Activated CD8-positive, alpha-beta memory T cell treated with anti-CD3 and anti-CD28 coated beads for 48 hours (primary cell): ENCODE measurements at regions not wholly inside any gene's neighbourhood (a gene's known extent, or its start where the extent isn't known, plus 50 kb on each side); places are given as distances from the start of the nearest gene placed in this dataset.

ENCODE experiments used
- DNase-seq, 3 experiments: peaks; one replicate each; pipeline ENCODE4 v3.0.0-alpha.2; 2020; ENCODE audit warnings: low read depth in 2 of 3, low spot score in 2 of 3

- no peak for DNase-seq
These were observed 50.7 kb upstream of the SPATA12 start for GRCh38 chr3:57009802-57010201.

DNA sequence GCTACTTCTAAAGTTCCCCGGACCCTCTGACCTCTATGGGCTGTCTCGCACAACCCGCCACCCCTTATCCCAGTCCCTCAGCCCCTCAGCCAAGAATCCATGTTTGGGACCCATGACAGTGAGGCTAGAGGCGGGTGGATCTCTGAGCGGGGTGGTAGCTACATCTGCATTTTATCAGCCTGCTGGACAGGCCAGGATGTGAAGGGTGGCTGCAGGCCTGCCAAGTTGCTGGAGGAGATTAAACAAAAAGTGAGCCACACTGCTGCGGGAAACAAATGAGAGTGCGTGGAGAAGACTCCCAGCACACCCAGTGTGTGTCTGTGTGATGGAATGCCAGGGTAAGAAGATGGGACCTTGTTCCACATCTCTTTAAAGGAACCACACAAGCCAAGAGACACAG, 51.1 kb upstream of the SPATA12 start:
- DNase-seq = no peak

DNA sequence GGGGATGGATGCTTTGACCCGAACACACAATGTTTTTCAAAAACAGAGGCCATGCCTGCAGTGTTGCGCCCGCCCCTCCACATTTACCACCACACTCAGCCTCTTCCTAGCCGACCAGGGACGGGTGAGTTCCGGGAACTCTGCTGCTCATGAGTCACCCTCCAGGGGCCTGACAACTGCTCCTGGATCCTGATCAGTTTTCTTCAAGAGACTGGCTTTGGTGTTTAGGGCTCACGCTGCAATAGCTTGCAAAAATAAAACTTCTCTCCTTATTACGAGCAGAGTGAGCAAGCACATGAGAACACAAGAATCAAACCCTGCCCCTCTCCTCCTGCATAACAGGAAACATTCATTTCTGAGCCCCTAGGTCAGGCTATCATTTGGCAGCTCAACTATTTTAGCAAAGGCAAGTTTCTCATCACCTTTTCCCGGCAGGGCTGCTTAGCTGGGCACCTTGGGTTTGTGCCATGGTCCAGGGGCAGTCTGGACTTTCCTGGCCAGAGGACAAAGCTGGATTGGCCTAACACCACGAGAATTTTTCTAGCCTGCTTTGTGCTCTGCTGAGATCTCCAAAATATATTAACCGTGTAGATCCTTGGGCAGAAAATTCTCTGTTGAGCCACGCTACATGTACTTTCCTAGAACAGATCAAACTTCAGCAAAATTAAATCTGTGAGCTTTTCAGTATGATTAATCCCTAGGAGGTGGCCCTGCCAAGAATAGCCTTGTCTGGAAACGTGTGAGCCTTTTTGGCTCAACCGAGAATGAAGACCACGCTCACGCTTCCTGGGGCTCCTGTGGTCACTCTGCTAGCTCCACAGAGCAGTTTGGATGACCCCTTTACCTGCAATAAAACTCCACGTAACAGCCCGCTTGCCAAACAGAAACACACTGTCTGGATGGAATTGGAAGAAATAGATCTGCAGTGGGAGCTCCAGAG, 52.7 kb upstream of the SPATA12 start:
- DNase-seq = no peak

- DNase-seq = no peak
These were observed 53.5 kb upstream of the SPATA12 start for GRCh38 chr3:57006949-57007419.

DNA sequence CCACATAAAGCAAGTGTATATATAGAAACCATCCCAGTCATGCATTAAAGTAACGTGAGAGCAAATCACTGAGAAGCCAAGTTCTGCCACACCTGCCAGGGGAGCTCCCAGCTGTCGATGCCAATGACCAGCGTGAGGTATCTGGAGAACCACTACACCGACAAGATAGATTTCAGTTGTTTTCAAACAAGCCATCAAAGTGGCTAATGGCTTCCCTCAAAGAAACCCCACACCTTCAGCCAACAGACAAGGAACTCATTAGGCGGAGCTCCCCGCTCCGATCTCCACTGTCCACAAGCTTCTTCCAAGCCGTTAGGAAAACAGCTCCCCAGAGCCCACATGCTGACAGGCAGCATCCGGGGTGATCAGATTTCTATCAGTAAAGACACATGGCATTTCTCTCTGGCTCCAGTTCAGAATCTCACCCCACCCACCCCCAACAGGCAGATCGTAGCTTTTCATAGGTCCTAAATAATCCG, 54.2 kb upstream of the SPATA12 start:
- no peak for DNase-seq

GRCh38 chr3:57004229-57004628, 56.2 kb upstream of the SPATA12 start:
- DNase-seq = no peak

GRCh38 chr3:57003676-57004075, 56.8 kb upstream of the SPATA12 start:
- DNase-seq = no peak

DNA sequence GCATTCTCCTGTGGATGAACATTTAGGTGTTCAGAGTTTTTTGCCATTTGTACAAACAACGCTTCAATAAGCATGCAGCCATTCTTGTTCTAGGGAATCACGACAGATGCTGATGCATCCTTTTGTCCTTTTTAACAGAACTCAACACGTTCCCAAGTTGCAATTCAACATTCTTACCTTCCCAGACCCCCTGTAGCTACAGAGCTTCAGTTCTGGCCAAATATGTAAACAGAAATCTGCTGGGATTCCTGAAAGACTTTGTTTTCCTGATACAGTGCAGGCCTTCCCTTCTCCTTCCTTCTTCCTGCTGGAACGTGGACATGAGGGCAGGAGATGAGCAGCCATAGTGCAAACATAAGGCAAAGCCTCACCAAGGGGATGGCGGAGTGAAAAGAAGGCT, 59.1 kb upstream of the SPATA12 start:
- DNase-seq = no peak

DNA sequence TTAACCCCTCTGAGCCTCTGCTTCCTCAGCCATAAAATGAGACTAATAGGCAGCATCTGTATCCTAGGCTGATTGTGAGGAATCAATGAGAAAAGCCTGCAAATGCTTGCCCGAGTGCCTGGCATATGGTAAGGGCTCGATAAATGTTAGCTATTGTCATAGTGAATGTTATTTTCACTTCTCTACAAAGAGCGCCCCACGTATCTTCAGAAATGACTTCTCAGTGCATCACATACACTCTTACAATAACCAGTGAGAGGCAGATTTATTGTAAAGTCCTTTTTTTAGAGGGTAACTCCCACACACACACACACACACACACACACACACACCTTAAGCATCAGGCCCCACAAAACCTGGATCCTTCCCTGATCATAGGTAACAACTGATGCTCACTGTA, 60.5 kb upstream of the SPATA12 start:
- DNase-seq = no peak

- no peak for DNase-seq
These were observed 60.9 kb upstream of the SPATA12 start for GRCh38 chr3:56999547-56999946.

- DNase-seq = no peak
These were observed 62.4 kb upstream of the SPATA12 start for GRCh38 chr3:56998076-56998529.

GRCh38 chr3:56997675-56998074, 62.8 kb upstream of the SPATA12 start:
- DNase-seq = no peak

DNA sequence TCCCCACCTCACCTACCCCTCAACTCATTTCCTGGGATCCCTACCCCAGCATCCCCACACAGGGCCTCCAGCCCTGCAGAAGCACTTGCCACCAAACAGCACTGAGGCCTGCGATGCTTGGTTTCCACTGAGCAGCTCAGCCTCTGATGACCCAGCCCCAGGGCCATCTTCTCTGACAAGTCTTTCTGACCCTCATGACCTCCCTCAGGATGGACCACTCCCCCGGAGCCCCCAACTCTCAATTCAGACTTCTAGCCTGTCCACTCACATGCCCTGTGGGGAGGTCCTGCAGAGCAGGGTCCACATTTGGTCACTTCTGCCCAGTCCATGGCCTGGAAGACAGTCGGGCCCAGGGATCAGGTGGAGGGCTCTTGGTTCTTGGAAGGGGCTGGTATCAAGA, 63.4 kb upstream of the SPATA12 start:
- DNase-seq = no peak

GRCh38 chr3:56994391-56994790, 66.1 kb upstream of the SPATA12 start:
- DNase-seq = no peak

- DNase-seq = no peak
These were observed 69.8 kb upstream of the SPATA12 start for GRCh38 chr3:56990641-56991015.

DNA sequence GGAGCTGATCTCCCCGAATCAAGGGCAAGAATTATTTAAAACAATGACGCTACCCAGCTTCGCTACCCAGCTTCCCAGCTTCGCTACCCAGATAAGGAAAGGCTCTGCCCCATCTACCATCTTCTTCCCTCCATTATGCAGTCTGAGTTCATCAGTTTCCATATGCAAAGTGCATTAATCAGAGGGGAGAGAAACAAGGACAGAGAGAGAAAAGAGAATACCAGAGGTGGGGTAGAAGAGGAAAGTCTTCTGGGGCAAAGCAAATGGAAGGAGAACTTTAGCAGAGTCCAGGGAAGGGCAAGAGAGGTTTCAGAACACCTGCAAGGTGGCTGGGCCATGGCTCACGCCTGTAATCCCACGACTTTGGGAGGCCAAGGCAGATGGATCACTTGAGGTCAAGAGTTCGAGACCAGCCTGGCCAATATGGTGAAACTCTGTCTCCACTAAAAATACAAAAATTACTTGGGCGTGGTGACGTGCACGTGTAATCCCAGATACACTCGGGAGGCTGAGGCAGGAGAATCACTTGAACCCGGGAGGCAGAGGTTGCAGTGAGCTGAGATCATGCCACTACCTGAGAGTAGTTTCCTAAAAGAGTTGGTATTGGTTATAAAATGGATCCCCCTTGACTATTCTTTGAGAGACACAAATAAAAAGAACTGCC, 70.4 kb upstream of the SPATA12 start:
- DNase-seq = no peak

- no peak for DNase-seq
These were observed 71.1 kb upstream of the SPATA12 start for GRCh38 chr3:56989169-56989976.

DNA sequence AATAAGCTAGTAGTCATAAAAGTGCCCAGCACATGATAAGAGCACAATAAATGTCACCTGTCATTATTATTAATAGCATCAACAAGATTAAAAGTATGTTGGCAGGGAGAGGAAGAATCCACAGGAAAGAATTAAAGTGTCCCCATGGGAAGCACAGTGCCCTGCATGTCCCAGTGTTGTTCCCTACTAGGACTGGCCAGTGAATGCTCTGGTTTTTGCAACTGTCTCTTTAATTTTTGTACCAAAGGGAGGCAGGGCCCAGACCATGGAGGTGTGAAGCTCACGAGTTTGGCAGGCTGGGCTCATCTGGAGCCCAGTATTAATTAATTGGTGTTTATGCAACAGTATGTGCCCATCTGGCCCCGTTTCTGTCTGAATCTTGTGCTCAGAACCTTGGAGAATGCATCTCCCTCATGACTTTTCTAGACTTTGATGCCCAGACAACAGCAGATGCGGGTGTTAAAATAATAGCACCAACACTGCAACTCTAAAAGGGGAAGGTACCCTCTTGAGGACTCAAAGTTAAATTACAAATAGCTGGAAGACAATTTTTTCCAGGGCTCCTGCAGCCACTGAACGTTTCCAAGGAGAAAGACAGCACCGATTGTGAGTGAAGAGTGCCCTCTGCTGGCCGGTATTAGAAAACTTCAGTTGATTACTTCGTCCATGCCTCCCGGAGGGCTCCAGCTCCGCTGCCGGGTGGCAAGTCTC, 71.9 kb upstream of the SPATA12 start:
- peak; percentile 22 to 45 (median 42) for DNase-seq

DNA sequence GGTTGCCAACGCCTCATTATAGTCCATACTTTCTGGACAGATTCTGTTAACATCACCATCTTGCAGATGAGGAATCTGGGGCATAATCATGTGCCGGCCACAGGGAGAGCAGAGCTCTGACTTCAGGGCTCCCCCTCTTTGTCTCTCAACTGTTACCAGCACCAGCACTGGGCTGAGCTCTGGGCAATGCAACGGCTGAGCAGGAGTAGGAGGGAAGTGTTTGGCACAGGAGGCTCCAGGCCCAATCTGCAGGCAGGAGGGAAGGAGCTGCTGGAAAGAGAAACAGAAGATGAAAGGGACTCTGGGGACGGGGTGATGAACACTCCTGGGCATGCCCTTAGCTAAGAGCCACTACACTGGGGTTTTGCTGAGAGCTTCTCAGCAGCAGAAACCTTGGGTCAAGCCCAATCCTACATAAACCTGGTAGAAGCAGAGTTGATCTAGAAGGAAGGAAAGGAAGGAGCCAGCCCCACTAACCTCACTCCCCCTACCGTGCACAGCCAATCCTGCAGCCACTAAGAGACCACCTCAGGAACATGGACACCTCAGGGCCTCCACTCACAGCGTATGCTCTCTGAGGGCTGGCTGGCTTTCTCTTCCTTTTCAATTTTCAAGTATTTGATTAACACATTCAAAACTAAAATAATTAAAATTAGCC, 73.1 kb upstream of the SPATA12 start:
- no peak for DNase-seq

- no peak for DNase-seq
These were observed 74.1 kb upstream of the SPATA12 start for GRCh38 chr3:56986347-56986746.
